ENCODE measurements at regions not wholly inside any gene's neighbourhood (a gene's known extent, or its start where the extent isn't known, plus 50 kb on each side); places are given as distances from the start of the nearest gene placed in this dataset.

DNA sequence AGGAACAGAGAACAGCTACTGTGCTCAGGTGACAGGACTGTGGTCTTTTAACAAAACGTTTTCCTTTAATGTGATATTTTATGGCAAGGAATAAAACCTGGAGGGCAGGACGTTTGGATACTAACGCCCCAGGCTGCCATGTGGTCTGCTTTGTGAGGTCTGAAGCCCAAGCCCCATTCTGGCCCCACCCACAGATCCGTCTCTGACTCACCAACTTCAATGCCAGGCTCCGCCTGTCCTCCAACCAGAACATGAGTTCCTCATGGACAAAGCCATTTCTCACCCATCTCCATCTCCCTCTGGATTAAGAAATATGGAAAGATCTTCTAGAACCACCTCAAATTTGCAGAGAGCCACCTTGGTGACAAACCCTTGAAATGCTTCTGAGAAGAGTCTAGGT, 148.8 kb downstream of the CRYBB2 start:
- no peak for DNase-seq

DNA sequence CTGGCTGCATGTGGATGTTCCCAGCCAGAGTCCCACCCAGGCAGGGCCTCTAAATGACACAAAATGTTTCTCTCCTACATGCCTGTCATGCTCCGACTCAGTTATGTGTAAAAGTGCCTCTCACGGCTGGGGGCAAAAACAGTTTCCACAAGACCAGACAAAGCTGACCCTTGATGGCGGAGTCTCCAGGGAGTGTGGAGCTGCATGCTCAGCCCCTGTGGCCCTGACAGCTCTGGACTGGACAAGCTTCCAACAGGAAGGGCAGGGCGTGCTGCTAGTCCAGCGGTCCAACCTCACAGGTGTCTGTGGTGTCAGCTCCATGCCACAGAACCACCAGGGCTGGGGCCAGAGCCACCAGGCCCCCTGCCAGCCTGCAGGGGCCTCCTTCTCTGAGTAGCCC, 149.6 kb downstream of the CRYBB2 start:
- DNase-seq, result no peak

DNA sequence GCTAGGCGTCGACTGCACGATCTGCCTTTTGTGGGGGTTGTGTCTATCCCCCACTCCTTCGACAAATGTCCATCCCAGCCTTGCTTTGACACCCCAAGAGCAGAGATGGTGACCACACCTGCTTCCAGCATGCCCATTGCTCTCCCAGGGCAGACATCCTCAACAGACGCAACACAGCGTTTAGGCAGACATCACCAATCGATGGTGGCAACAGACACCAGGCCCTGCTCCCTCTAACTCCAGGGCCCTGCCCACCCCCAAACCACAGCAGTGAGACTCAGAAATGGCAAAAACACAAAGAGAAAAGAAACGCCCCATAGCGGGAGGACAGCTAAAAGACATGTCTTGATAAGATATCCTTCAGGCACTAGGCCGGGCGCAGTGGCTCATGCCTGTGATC, 150.9 kb downstream of the CRYBB2 start:
- no peak for DNase-seq

DNA sequence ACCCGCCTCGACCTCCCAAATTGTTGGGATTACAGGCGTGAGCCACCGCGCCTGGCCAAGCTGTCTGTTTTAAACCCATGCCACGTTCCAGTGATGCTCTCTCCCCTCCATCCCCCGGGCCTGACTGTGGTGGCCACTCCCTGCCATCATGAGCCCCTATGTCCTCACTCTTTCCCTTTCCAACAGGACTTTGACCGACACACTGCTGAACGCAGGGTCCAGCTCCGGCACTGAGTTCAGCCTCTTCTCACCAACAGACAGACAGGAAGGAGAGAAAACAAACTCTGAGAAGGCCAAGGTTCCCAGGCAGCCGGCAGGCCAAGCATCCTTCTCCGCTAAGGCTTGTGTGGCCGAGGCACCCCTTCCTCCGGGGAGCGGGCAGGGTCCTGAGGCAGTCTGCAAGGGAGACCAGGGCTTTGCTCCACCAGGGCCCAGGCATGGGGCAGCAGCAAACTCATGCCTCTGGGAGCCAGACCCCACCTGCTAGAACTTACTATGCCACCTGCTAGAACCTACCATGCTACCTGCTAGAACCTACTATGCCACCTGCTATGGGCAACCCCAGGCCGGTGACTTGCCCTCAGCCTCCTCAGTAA, 152.7 kb downstream of the CRYBB2 start:
- no peak for DNase-seq

DNA sequence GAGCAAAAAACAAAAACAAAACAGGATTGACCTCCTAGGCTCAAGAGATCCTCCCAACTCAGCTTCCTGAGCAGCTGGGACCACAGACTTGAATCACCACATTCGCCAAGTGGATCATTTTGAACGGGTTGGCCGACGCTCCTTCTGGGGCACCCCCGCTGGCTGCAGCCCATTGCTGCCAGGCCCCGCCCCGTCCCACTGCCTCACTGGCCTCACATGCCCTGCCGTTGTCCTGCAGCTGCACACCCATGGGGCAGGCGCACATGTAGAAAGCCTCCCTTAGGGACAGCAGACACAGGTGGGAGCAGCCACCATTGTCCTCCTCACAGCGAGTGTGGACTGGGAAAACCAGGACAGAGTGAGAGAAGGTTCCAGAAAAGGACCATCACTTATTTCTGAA, 154.5 kb downstream of the CRYBB2 start:
- DNase-seq, result no peak

DNA sequence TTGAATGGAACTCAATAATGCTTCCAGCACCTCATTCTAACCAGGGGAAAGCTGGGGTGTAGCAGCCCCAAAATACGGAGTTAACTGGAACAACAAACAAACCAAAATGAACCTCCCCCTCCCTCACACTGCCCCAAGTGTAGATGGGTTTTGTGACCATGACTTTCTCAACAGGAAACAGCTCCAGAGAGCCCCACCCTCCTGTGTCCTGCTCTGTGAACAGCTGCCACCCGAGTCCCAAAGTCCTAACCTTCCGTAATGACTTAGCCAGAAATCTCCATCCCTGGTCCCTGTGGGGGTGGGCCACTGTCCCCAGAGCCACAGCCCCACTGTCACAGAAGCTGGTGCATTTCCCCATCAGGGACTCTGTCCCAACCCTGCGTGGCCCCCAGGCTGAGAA, 155.4 kb downstream of the CRYBB2 start:
- no peak for DNase-seq

DNA sequence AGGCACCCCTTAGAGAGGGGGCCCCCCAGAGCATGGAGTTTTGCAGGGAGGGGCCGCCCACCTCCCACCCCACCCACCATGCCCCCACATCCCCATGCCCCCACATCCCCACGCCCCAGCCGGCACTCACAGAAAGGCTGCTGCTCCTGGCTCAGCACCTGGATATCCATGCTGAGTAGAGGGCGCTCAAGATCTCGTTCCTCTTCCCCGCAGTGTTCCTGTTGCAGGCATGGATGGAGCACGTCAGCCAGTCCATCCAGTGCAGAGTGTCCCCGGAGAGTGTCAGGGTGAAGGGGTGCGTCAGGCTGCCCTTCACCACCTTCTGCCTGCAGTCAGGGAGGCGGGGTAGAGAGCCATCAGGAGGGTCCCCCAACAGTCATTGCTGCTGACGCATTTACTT, 156.2 kb downstream of the CRYBB2 start:
- no peak for DNase-seq

DNA sequence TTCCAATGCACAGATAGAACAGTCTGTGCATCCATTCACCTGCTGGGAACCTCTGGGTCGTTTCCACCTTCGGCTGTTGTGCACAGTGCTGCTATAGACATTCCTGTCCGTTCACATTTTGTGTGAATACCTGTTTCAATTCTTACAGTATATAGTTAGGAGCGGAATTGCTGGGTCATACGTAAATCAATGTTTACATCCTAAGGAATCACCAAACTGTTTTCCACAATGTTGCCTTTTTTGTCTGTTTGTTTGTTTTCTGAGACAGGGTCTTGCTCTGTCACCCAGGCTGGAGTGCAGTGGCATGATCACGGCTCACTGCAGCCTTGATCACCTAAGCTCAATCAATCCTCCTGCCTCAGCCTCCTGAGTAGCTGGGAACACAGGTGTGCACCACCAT, 158.3 kb downstream of the CRYBB2 start:
- DNase-seq, result no peak

DNA sequence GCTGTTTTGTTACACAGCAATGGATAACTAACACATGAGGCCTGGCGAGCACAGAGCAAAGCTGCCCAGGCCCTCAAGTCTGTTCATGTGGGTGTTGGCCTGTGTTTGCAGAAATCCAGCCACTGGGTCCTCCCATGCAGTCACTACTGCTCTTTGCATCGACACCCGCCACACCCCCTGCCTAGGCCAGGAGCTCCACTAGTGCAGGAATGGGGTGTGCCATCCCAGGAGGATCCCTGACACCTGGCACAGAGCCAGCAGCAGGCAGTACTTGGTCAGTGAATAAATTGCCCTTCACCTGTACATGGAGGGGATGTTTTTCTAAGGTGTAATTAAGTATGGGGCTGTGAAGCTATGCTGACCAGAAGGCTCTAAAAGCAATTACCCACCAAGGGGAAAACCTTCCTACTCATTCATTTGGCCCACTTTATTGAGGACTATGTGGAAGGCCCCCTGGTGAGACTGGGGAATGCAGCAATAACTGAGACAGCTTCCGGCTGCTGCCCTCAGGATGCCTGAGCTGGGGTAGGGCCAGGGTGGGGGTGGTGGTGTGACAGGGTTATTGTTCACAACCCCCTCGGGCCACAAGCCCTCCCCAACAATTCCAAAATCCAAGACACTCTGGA, 160.8 kb downstream of the CRYBB2 start:
- no peak for DNase-seq

DNA sequence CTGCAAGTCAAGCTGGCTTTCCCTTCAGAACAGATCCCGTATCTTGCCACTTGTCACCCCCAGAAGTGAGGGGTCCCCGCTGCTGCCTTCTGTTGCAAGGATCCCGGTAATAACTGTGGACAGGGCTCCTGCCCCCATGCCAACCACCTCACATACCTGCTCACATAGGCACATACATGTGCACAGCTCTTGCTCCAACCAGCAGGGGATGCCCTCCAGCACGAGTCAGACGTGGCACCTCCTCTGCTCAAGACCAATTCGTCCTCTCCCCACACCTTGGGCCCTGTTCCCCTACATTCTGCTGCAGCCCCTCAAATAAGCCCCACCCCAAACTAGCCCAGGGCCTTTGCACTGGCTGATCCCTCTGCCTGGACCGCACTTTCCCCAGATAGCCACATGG, 163.3 kb downstream of the CRYBB2 start:
- no peak for DNase-seq

DNA sequence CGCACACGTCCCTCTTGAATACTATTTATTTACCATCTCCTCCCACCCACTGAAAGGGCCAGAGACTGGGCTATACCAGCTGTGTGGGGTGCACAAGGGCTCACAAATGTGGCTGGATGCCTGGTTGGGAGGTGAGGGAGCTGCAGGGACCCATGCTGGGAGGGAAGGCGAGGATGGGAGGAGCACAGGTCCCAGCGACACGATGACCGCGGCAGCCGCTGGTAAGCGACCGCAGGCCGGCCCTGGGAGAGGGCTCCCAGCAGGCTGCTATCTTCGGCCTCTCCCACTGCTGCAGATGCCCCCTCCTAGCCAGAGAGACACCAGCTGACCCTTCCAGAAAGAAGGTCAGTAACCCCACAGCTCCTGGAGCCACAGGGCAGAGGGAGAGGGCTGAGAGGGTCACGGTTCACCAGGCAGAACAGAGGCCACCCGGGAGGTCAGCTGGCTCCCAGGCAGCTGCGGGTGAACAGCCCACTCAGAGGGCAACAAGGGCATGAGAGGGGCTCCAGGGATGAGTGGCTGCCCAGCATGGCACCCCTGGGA, 163.9 kb downstream of the CRYBB2 start:
- no peak for DNase-seq

DNA sequence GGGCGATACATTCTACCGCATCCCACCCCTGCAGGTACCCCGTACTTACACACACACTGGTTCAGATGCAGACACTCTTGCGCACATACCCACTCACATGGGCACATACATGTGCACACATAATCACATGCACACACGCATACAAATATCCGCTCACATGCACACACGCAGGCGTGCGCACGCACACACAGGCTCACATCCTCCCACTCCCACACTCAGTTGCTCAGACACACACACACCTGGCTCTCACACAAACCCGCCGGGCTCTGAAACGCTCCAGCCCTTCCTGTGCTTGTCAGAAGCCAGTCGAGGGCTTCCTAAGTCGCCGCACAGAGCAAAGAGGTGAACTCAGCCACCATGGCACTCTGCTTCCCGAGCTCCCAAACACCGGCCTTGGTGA, 164.5 kb downstream of the CRYBB2 start:
- DNase-seq, result no peak

DNA sequence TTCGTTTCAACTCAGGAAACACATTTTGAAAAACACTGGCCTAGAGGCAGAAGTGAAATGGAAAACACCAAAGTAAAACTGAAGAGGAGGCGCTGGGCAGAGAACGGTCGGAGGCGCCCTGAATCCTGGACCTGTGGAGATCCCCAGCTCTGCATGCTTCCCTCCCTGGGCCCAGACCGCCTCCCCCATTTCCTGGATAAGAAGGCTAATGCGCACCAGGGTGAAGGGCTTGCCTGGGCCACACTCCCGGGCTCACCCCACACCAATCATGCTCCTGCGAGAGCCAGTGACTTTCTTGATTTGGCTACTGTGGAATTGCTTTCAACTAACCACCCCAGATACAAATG, 167.1 kb downstream of the CRYBB2 start:
- no peak for DNase-seq

DNA sequence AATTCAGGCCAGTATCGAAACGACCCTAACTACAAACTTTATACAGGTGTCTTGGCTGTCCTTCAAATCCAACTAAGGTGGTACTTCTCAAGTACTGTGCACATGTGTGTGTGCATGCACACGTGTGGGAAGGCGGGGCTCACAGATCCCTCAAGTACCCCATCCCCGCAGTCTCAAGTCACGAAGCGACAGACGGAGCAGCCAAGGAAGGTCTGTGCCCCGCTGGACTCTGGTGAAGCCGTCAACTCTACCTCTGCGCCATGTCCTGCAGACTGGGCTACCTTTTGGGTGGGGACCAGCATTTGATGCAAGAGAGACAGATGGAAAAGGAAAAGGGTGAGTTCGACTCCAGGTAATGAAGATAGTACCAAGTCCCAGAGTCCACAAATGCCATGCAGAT, 169.0 kb downstream of the CRYBB2 start:
- DNase-seq, result no peak

DNA sequence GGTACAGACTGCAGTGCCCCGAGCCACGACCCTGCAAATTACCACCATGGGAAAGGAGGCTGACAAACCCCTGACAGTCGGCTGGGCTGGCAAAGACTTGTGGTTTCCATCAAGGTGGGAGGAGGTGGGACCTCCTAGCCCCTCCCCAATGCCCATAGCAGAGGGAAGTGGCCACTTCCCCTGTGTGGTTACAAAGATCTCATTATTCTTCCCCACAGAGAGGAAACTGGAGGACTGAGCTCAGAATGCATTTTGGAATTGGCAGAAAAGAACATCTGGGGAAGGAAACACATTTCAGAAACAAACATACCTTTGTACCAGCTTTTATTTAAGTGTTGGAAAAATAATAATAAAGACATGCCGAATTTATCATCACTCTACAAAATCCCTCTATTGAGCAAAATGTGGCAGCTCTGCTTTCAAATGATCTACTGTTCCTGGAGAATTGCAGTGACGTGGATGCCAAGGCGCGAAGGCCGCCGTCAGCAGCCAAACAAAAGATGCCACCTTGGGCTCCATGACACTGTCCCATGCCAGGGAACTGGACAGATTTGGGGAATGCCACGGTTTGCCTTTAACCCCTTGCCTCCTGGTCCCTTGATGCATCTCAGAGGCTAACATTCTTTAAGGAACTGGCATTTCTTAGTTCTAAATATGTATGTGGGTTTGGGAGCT, 169.6 kb downstream of the CRYBB2 start:
- DNase-seq, result no peak

DNA sequence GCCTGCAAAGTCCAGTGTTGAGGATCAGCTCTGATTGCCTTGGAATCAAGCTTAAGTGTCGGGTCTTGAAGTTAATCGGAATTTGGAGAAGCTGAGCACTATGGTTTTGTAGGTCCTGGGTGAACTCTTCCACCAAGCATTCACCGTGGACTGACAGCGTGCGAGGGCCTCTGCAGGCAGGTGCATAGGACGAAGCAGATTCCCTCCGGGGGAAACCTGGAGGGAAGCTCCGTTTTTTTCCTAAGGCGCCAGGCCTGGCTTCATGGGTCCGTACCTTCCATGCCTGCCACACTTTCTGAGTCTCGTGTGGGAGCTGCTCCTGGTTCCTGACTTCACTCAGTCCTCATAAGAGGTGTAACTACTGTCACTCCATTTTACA, 170.1 kb downstream of the CRYBB2 start:
- no peak for DNase-seq

DNA sequence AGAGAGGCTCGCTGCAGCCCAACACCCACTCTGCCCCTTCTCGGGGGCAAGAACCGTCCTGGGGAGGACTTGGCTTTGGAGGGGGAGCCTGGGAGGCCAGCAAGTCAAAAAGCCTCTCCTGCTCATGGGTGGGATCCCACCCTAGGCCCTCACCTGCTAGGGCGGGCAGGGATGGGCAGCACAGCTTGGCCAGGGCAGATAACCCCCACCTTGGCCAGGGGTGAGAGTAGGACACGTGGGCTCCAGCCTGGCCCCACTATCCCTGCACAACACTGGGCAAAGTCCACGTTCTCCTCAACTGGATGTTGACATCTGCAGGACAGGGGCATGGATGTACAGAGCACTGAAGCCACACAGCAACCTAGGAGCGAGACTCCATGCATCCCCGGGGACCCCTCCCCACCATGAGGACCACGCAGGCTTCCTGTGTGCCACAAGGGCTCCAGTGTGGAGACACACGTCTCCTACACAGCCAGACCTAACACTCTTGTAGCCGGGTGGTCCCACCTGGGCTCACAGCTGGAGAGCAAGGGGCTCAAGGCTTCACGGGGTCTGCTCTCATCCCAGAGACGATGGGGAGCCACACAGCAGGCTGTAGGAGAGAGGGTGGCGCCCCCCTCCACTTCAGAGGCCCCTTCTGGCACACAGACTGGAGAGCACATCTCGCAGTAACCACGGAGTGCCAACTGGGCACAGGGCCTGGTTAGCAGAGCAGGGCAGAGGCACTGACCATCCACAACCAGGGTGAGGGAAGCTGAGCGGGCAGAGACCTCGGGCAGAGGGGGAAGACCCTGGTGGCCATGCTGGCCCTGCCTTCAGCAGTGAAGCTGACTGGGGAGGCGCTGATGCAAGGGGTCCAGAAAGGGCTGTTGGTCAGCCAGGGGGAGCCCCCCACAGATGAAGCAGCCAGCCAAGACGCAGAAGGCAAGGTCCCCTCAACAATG, 171.1 kb downstream of the CRYBB2 start:
- no peak for DNase-seq

DNA sequence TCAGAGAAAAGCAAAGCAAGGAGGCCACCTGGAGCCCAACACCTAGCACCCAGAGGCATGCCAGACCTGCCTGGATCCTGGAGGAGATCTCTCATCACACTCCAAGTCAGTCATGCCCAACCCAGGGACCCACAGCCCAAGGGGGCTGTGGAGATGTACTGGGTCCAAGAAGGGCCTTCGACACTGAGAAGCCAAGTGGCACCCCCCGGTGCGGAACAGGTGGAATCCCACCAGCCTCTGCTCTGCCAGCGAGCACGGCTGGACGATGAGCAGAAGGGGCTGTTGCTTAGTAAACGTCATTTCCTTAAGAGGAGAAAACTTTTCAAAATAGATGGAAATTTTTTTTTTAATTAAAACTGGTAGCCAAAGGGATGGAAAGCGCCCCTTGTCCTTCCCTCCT, 171.9 kb upstream of the GRK3 start:
- DNase-seq, result no peak

DNA sequence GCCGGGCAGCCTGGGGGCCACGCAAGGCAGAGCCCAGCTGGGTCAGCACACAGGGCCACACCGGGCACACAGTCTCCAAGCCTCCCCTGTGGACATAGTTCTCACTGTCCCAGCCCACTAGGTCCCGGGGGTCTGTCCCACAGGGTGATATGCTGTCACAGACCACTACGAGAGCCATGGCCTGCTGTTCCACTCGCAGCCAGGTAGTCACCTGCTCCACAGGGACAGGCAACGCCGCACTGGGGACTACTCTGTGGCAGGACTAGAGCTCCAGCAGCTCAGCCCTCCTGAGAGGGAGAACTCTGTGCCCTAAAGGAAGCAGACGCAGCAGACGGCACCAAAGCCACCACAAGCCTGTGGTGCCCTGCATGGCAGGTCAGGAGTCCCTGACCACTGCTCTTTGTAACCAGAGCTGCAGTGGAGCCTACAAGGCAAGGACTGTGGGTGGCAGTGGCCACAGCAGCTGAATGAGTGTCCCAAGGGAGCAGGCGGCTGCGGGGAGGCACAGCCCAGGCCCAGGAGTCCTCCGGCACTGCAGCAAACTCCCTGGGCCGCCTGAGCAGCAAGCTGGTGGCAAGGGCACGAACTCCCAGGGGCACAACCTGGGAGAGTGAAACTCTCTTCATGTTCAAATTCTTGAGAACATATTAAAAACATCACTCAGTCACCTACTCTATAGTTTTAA, 171.2 kb upstream of the GRK3 start:
- no peak for DNase-seq

DNA sequence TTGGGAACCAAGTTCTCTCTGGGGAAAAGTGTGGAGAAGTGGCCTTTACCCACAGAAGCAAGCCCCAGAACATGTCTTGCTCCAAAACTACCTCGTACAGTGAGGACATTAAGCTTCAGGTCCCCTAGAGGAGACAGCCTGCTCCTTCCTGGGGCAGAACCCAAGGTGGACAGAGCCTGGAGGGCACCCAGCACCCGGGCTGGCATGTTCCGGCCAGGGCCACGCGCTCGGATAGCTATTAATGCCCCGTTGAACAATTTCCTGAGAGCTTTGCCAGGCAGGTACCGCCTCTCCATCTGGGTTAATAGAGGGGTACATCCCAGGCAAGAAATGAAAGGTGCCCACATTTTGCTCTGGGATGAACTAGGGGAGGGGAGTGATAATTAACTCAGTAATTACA, 169.0 kb upstream of the GRK3 start:
- no peak for DNase-seq

DNA sequence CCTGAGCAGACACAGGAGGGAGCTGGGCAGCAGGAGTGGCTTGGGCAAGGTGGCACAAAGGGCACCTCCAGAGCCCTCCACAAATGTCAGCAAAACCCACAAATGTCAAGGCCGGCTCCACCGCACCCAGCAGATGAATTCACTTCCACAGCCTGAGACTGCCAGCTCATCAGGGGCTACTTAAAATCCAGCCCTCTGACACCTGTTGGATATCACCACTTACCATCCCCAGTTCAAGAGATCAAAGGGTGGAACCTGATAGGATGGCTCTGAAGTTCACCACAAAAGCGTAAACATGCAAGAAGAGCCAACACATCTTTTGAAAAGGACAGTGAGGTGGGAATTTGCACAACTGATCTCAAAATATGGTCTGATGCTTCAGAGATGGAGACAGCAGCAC, 168.6 kb upstream of the GRK3 start:
- DNase-seq, result no peak

DNA sequence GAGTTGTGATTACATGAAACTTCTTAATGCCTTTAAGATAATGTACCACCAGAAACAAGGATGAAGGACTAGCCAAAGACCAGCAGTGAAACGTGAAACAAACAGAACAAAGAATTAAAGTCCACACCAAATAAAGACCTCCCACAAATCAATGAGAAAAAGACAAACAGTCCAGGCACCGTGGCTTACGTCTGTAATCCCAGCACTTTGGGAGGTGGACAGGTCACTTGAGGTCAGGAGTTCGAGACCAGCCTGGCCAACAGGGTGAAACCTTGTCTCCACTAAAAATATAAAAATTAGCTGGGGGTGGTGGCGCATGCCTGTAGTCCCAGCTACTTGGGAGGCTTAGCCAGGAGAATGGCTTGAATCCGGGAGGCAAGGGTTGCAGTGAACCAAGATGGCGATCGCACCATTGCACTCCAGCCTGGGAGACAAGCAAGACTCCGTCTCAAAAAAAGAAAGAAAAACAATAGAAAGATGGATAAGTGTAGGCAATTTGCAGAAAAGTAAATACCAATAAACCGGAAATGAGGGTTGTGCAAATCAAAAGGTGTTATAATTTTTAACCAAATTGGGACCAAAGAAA, 167.8 kb upstream of the GRK3 start:
- DNase-seq, result no peak

DNA sequence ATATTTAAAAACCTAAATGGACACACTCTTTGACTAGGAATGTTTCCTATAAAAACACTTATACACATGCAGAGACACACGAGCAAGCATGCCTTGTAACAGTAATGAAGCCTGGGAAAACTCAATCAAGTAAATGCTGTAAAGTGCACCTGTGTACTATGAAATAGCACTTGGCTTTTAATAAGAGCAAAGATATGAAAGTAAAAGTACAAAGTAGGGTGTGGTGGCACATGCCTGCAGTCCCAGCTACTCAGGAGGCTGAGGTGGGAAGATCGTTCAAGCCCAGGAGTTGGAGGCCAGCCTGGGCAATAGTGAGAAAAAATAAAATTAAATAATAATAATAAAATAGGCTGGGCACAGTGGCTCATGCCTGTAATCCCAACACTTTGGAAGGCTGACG, 166.9 kb upstream of the GRK3 start:
- DNase-seq, result no peak
